Neuronal stem cell (in vitro differentiated cells): ENCODE measurements at regions not wholly inside any gene's neighbourhood (a gene's known extent, or its start where the extent isn't known, plus 50 kb on each side); places are given as distances from the start of the nearest gene placed in this dataset.

Source experiments
- DNase-seq: peaks from one replicate; pipeline ENCODE4 v3.0.0-alpha.2; 2013; ENCODE audit warnings: low spot score
- H2AFZ ChIP-seq: one replicate; pipeline ENCODE4 v1.6.1; 2013; ENCODE audit warnings: mild to moderate bottlenecking, low read length, inconsistent platforms
- H2AK5ac ChIP-seq: 2 replicates; pipeline ENCODE4 v1.6.1; 2013; ENCODE audit warnings: low read depth, mild to moderate bottlenecking, inconsistent platforms, low read length, moderate library complexity, mixed read lengths
- H2BK120ac ChIP-seq: 2 replicates; pipeline ENCODE4 v1.6.1; 2013; ENCODE audit warnings: low read depth, mild to moderate bottlenecking, inconsistent platforms, low read length, moderate library complexity, mixed read lengths
- H2BK12ac ChIP-seq: one replicate; pipeline ENCODE4 v1.6.1; 2013; ENCODE audit warnings: low read length, inconsistent platforms
- H2BK15ac ChIP-seq: 2 replicates; pipeline ENCODE4 v1.6.1; 2013; ENCODE audit warnings: mild to moderate bottlenecking, low read length, inconsistent platforms, mixed read lengths
- H2BK5ac ChIP-seq: one replicate; pipeline ENCODE4 v1.6.1; 2013; ENCODE audit warnings: inconsistent platforms, mild to moderate bottlenecking, low read length, moderate library complexity
- H3K14ac ChIP-seq: one replicate; pipeline ENCODE4 v1.6.1; 2013; ENCODE audit warnings: low read length, inconsistent platforms
- H3K18ac ChIP-seq: 2 replicates; pipeline ENCODE4 v1.6.1; 2013; ENCODE audit warnings: low read length, inconsistent platforms
- H3K23ac ChIP-seq: 2 replicates; pipeline ENCODE4 v1.6.1; 2013; ENCODE audit warnings: low read depth, mild to moderate bottlenecking, mixed read lengths, low read length, inconsistent platforms; ENCODE audit not compliant: poor library complexity
- H3K27ac ChIP-seq: replicated peaks from 3 replicates; pipeline ENCODE4 v1.5.1; 2013; ENCODE audit warnings: low read length, inconsistent platforms
- H3K27me3 ChIP-seq, 3 experiments: 2 replicates each; pipeline ENCODE4 v1.6.1; 2013; ENCODE audit warnings: low read length in 3 of 3, mild to moderate bottlenecking in 2 of 3, inconsistent platforms in 1 of 3, low read depth in 1 of 3, mixed read lengths in 1 of 3, moderate library complexity in 1 of 3; ENCODE audit not compliant: control insufficient read depth in 3 of 3, insufficient read depth in 3 of 3
- H3K36me3 ChIP-seq, 2 donors: replicated peaks in 1 of 2; 2 replicates each; pipeline ENCODE4 v1.6.1; 2013; ENCODE audit warnings: low read length in 2 of 2; ENCODE audit not compliant: control insufficient read depth in 2 of 2, insufficient read depth in 2 of 2
- H3K4ac ChIP-seq: 2 replicates; pipeline ENCODE4 v1.6.1; 2013; ENCODE audit warnings: inconsistent platforms, mild to moderate bottlenecking, low read length, moderate library complexity
- H3K4me1 ChIP-seq, 2 donors: 1 replicate in 1 of 2; 2 replicates in 1 of 2; pipeline ENCODE4 v1.6.1; 2013; ENCODE audit warnings: low read length in 2 of 2, low read depth in 1 of 2; ENCODE audit not compliant: control insufficient read depth in 2 of 2, insufficient read depth in 1 of 2
- H3K4me2 ChIP-seq: one replicate; pipeline ENCODE4 v1.6.1; 2013; ENCODE audit warnings: mild to moderate bottlenecking, low read length, inconsistent platforms; ENCODE audit not compliant: insufficient read depth, poor library complexity, severe bottlenecking
- H3K4me3 ChIP-seq, 2 donors: 2 replicates each; pipeline ENCODE4 v1.5.1; 2013; ENCODE audit warnings: low read length in 2 of 2, mild to moderate bottlenecking in 2 of 2, inconsistent platforms in 1 of 2, moderate library complexity in 1 of 2
- H3K79me1 ChIP-seq: one replicate; pipeline ENCODE4 v1.6.1; 2013; ENCODE audit warnings: low read depth, mild to moderate bottlenecking, inconsistent platforms, low read length, moderate library complexity
- H3K9ac ChIP-seq: one replicate; pipeline ENCODE4 v1.6.1; 2013; ENCODE audit warnings: mild to moderate bottlenecking, low read depth, low read length, inconsistent platforms; ENCODE audit not compliant: poor library complexity
- H3K9me3 ChIP-seq, 2 donors: replicated peaks in 1 of 2; 2 replicates each; pipeline versions ENCODE3 to v1.6.1; 2013; ENCODE audit warnings: low read length in 2 of 2, mild to moderate bottlenecking in 2 of 2, inconsistent platforms in 1 of 2, low read depth in 1 of 2, mixed read lengths in 1 of 2, moderate library complexity in 1 of 2; ENCODE audit not compliant: control insufficient read depth in 2 of 2, insufficient read depth in 1 of 2
- H4K8ac ChIP-seq: one replicate; pipeline ENCODE4 v1.6.1; 2013; ENCODE audit warnings: low read depth, mild to moderate bottlenecking, inconsistent platforms, low read length, moderate library complexity
- H4K91ac ChIP-seq: one replicate; pipeline ENCODE4 v1.6.1; 2013; ENCODE audit warnings: low read length, low read depth, mild to moderate bottlenecking, inconsistent platforms; ENCODE audit not compliant: poor library complexity
- WGBS, 2 donors: extraction: QIAGEN DNeasy Blood & Tissue Kit; methylation state at CpG; one replicate each; pipeline ENCODE4 v1.1.7; 2013; ENCODE audit warnings: missing lambda C conversion rate in 2 of 2, mixed read lengths in 1 of 2; ENCODE audit not compliant: insufficient read length in 2 of 2, insufficient replicate concordance in 1 of 2; ENCODE audit errors: extremely low coverage in 2 of 2; 5-methylcytosine and 5-hydroxymethylcytosine counted together

DNA sequence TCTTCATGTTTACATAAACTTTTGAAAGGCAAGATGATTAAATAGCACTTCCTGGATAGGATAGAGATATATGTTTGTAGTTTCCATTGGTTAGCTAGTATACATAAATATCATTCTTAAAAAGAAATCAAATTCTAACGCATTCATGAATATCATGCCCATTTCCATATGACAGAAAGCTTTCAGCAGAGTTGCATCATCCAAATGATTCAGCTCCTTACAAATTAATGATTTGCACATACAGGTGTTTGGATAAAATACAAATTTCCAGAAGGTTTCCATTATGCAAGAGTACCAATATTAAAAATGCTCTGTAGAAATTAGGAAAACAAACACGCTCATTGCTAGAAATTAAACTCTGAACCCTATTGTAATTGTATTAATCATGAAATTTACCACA is 264.4 kb downstream of the FOXG1 start:
- Histone ChIP-seq H2BK12ac (no peak overlapping the region), H4K91ac (no peak overlapping the region), H2BK5ac (no peak overlapping the region), H3K9me3 (no peaks in the 10 kb centered on the region), H3K79me1 (no peaks in the 10 kb centered on the region), H3K36me3 (no peaks in the 10 kb centered on the region), H3K23ac (no peak overlapping the region), H3K4me3 (no peak overlapping the region), H2AK5ac (no peak overlapping the region), H3K4ac (no peak overlapping the region), H2BK15ac (no peak overlapping the region), H3K27me3 (no peaks in the 10 kb centered on the region), H4K8ac (no peak overlapping the region), H3K4me2 (no peak overlapping the region), H3K14ac (no peak overlapping the region), H3K9ac (no peak overlapping the region), H3K27ac (no peak overlapping the region), H2AFZ (no peak overlapping the region), H2BK120ac (no peak overlapping the region), H3K18ac (no peak overlapping the region), H3K4me1 (peaks cover 0 to 7% of the 10 kb centered on the region in 2 donors)
- no CpG with 5 or more reads among the region's 2 CpGs for WGBS, 2 donors
- no peak for DNase-seq

DNA sequence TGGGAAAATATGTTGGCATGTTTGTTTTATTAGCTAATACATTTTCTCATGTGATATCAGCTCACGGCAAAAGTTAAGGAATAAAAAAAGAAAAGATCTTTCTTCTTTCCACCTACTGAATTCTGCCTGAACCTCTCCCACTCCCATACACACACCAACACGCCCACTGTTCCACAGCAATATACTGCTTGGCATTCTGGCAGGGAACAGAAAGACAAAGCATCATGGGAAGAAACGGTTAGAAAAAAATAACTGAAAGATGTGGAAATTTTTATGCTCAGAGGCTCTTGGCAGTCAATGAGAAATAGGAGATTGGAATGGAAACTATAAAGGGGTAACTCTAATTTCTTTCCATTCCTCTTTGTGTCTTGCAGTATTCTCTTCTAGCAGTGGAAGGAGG is 268.5 kb downstream of the FOXG1 start:
- Histone ChIP-seq H3K4me2 (no peak overlapping the region), H2AFZ (no peak overlapping the region), H2BK15ac (no peak overlapping the region), H3K36me3 (no peaks in the 10 kb centered on the region), H4K8ac (no peak overlapping the region), H3K4me1 (peaks cover 0 to 6% of the 10 kb centered on the region in 2 donors), H2AK5ac (no peak overlapping the region), H3K18ac (no peak overlapping the region), H3K27me3 (no peaks in the 10 kb centered on the region), H2BK12ac (no peak overlapping the region), H2BK120ac (no peak overlapping the region), H3K4me3 (no peak overlapping the region), H3K14ac (no peak overlapping the region), H3K9ac (no peak overlapping the region), H3K79me1 (no peaks in the 10 kb centered on the region), H3K4ac (no peak overlapping the region), H3K9me3 (no peaks in the 10 kb centered on the region), H2BK5ac (no peak overlapping the region), H3K27ac (no peak overlapping the region), H3K23ac (no peak overlapping the region), H4K91ac (no peak overlapping the region)
- no peak for DNase-seq
- no CpG with 5 or more reads among the region's 3 CpGs for WGBS, 2 donors

DNA sequence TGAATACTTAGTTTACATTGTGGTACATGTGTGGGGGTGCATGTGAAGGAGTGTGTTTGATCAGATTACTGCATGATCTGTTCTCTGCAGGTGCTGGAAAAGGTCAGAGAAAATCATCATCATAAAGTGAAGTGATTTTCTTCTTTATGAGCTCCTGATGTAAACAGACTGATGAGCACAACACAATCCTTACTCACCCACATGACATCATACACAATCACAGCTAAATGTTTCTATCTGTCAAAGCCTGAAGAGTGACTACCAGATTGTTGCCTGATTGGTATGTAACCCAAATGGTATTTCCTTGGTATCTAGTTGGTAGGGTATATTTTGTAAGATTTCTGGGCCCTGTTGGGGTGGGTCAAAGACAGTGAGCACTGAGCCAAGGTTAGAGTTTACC is 270.8 kb downstream of the FOXG1 start:
- Histone ChIP-seq H3K79me1 (no peaks in the 10 kb centered on the region), H4K8ac (no peak overlapping the region), H3K4me1 (peaks cover 0 to 6% of the 10 kb centered on the region in 2 donors), H3K27ac (no peak overlapping the region), H2BK12ac (no peak overlapping the region), H3K23ac (no peak overlapping the region), H3K18ac (no peak overlapping the region), H2BK15ac (no peak overlapping the region), H2AFZ (no peak overlapping the region), H3K9me3 (no peaks in the 10 kb centered on the region), H3K4me2 (no peak overlapping the region), H3K14ac (no peak overlapping the region), H3K4ac (no peak overlapping the region), H4K91ac (no peak overlapping the region), H3K9ac (no peak overlapping the region), H3K27me3 (no peaks in the 10 kb centered on the region), H3K36me3 (no peaks in the 10 kb centered on the region), H3K4me3 (no peak overlapping the region), H2BK120ac (no peak overlapping the region), H2AK5ac (no peak overlapping the region), H2BK5ac (no peak overlapping the region)
- DNase-seq = no peak

DNA sequence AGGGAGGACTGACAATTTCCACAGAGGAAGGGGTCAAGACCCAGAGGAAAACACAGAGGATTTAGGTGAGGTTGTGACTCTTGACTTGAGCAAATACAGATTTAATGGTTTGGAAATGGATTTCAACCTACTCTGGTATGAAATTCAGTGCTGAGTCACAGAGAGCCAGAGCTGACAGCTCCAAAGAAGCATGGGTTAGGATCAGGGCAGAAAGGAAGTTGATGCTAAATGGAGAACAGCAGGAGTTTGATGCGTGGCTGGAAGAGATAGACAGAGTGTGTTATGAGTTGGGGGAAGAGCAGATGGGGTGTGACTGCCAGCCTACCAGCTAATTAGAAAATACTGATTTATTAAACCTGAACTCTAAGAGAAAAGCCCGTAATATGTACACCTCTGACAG is 272.6 kb downstream of the FOXG1 start:
- H3K9ac ChIP-seq = no peak overlapping the region
- H3K18ac ChIP-seq = no peak overlapping the region
- no CpG with 5 or more reads among the region's 2 CpGs for WGBS, 2 donors
- H3K79me1 ChIP-seq = no peaks in the 10 kb centered on the region
- no peak overlapping the region for H2BK5ac ChIP-seq
- no peak overlapping the region for H2BK120ac ChIP-seq
- H3K27me3 ChIP-seq = no peaks in the 10 kb centered on the region
- peaks cover 0 to 4% of the 10 kb centered on the region in 2 donors for H3K4me1 ChIP-seq
- no peak overlapping the region for H3K23ac ChIP-seq
- H3K27ac ChIP-seq = no peak overlapping the region
- H3K36me3 ChIP-seq = no peaks in the 10 kb centered on the region
- H4K8ac ChIP-seq = no peak overlapping the region
- H3K4me2 ChIP-seq = no peak overlapping the region
- no peak overlapping the region for H3K4ac ChIP-seq
- H2BK12ac ChIP-seq = no peak overlapping the region
- DNase-seq = no peak
- H4K91ac ChIP-seq = no peak overlapping the region
- H2AFZ ChIP-seq = no peak overlapping the region
- no peak overlapping the region for H3K4me3 ChIP-seq
- no peaks in the 10 kb centered on the region for H3K9me3 ChIP-seq
- no peak overlapping the region for H2BK15ac ChIP-seq
- H2AK5ac ChIP-seq = no peak overlapping the region
- no peak overlapping the region for H3K14ac ChIP-seq
